H1 (cell line): ENCODE measurements at regions not wholly inside any gene's neighbourhood (a gene's known extent, or its start where the extent isn't known, plus 50 kb on each side); places are given as distances from the start of the nearest gene placed in this dataset.

Experiments used
- EP300 ChIP-seq, 2 experiments: IDR thresholded peaks; 1 replicate in 1 of 2; 2 replicates in 1 of 2; pipeline ENCODE4 v1.6.1; 2011 to 2012; ENCODE audit warnings: low read depth in 2 of 2, low read length in 2 of 2, mild to moderate bottlenecking in 2 of 2, borderline replicate concordance in 1 of 2, inconsistent platforms in 1 of 2, moderate library complexity in 1 of 2
- SRF ChIP-seq: IDR thresholded peaks from 2 replicates; pipeline ENCODE4 v1.6.1; 2011; ENCODE audit warnings: mild to moderate bottlenecking, low read depth, low read length, moderate library complexity
- TF ChIP-seq, protein P1 (sequence below), 3 experiments: IDR thresholded peaks; 1 replicate in 2 of 3; 2 replicates in 1 of 3; pipeline versions ENCODE4 v1.5.1 to v1.6.1; 2011; ENCODE audit warnings: low read length in 3 of 3, mild to moderate bottlenecking in 3 of 3, inconsistent platforms in 2 of 3, low read depth in 1 of 3, moderate library complexity in 1 of 3; ENCODE audit not compliant: insufficient read depth in 1 of 3; ENCODE audit errors: control extremely low read depth in 1 of 3

DNA sequence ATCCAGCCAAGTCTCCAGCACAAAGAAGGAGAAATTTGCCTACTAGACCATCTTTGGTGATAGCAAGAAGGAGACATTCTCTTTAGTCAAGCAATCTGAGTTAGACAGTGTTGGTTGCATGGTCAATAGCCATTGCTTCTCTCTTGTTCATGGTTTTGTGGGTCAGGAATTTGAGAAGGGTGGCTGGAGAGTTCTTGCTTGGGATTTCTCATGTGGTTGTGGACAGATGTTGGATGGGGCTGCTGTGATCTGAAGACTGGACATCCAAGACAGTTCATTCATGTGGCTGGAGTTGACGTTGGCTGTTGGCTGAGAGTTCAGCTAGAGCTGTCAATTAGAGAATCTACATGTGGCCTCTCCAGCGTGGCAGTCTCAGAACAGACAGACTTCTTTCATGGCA is 322.3 kb upstream of the PRDM1 start (continued):
- TF ChIP-seq, protein P1, sequence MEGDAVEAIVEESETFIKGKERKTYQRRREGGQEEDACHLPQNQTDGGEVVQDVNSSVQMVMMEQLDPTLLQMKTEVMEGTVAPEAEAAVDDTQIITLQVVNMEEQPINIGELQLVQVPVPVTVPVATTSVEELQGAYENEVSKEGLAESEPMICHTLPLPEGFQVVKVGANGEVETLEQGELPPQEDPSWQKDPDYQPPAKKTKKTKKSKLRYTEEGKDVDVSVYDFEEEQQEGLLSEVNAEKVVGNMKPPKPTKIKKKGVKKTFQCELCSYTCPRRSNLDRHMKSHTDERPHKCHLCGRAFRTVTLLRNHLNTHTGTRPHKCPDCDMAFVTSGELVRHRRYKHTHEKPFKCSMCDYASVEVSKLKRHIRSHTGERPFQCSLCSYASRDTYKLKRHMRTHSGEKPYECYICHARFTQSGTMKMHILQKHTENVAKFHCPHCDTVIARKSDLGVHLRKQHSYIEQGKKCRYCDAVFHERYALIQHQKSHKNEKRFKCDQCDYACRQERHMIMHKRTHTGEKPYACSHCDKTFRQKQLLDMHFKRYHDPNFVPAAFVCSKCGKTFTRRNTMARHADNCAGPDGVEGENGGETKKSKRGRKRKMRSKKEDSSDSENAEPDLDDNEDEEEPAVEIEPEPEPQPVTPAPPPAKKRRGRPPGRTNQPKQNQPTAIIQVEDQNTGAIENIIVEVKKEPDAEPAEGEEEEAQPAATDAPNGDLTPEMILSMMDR (IDR thresholded peaks at IDR 0.05; ENCODE audit: control extremely low read depth in 1 of 3, insufficient read depth in 1 of 3, low read depth in 1 of 3, low read length in 3 of 3) = no peak
- TF ChIP-seq EP300 (IDR thresholded peaks at IDR 0.05; ENCODE audit: borderline replicate concordance in 1 of 2, low read depth in 2 of 2, low read length in 2 of 2) (no peak), SRF (no peak)
